HG03432 (cell line): ENCODE measurements at regions not wholly inside any gene's neighbourhood (a gene's known extent, or its start where the extent isn't known, plus 50 kb on each side); places are given as distances from the start of the nearest gene placed in this dataset.
"Not testable (repeated sequence)": the region's sequence is repeated elsewhere in the genome, so short reads cannot be mapped to it uniquely, and the experiment has no call there.

ENCODE experiments used
- ATAC-seq: cut with Tn5 transposase; IDR thresholded peaks from one replicate; pipeline ENCODE4 v1.9.1; 2021; ENCODE audit warnings: mild to moderate bottlenecking, moderate library complexity; ENCODE audit not compliant: unreplicated experiment

DNA sequence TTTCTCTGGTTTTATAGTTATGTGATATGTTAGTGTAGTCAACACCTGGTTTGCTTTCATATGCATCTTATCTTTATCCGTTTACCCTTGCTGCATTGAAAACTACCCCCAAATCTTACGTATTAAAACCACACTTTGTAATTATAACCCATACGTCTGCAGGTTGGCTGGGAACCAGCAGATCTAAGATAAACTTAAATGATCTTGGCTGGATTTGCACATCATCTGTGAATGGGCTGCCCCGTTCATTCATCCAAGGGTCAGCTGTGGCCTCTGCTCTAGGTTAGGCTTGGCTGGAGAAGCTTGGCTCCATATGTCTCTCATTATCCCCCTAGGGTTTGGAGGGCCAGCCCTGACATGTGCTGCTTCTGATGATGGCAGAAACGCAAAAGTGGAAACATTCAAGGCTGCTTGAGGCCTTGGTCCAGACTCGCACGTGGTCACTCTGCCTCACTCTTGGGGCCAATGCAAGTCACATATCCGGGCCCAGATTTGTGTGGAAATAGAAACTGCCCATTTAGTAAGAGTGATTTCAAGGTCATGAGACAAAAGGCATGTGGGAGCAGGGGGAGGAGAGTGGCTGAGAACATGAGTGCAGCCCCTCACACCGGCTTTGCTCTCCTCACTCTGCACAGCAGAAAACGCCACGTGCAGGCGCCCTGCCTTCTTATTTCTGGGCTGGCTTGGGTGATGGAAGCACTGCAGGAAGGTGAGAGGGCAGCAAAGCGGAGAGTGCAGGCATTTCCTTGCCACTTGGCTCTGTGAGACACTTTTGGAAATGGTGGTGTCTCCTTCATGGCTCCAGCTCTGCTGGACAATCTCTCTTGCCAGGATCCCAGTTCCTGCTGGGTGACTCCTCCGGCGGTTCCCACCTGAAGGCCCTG lies 553.8 kb downstream of the GLRX3 start:
- ATAC-seq = no peak

GRCh38 chr10:130691776-130692175 lies 555.6 kb downstream of the GLRX3 start:
- no peak for ATAC-seq

- no peak for ATAC-seq
These were observed 560.7 kb downstream of the GLRX3 start for GRCh38 chr10:130696870-130697269.

DNA sequence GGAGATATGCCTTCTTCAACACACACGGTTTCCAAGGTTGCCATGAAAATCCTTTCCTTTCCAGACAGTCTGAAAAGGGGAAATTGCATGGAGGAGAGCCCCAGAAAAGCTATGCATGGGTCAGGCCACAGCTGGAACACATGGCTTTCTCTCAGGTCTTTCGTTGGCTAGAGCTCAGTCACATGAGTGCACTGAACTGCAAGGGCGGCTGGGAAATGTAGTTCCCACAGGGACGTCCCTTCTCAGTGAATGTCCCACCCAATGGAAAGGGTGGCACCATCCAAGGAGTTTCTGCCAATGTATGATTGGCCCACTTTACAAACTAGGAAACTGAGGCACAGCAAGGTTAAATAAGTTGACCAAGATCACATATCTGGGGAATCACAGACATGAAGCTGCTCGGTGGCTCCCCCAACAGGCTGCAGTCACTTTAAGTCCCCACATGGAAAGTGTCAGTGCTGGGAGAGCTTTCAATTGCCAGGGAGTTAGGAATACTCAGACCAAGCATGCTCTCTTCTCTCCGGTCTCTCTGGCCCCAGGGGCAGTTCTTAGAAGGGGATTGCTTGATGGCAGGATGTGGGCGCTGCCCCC lies 571.3 kb downstream of the GLRX3 start:
- no peak for ATAC-seq

- no peak for ATAC-seq
These were observed 572.4 kb downstream of the GLRX3 start for GRCh38 chr10:130708465-130709070.

- no peak for ATAC-seq
These were observed 573.2 kb downstream of the GLRX3 start for GRCh38 chr10:130709415-130709814.

DNA sequence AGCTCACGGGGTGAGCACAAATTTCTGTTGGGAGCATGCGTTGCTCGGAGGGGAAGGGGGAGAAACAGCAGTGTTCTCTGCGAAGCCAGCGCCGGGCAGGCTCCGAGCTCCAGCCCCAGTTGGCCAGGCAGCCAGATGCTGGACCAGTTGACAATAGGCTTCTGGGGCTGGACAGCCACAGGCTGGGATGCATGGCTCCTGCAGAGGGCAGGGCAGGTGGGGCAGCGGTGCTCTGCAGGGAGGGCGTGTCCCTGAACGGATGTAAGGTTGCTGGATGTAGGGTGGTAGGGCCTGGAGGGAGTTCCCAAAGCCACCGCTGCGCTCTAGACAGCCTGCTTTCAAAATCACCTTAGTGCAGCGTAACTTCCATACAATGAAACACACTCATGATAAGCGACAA lies 574.9 kb downstream of the GLRX3 start:
- ATAC-seq = no peak

- ATAC-seq = no peak
These were observed 576.9 kb downstream of the GLRX3 start for GRCh38 chr10:130713135-130713534.

GRCh38 chr10:130713731-130714130 lies 577.5 kb downstream of the GLRX3 start:
- ATAC-seq = no peak

DNA sequence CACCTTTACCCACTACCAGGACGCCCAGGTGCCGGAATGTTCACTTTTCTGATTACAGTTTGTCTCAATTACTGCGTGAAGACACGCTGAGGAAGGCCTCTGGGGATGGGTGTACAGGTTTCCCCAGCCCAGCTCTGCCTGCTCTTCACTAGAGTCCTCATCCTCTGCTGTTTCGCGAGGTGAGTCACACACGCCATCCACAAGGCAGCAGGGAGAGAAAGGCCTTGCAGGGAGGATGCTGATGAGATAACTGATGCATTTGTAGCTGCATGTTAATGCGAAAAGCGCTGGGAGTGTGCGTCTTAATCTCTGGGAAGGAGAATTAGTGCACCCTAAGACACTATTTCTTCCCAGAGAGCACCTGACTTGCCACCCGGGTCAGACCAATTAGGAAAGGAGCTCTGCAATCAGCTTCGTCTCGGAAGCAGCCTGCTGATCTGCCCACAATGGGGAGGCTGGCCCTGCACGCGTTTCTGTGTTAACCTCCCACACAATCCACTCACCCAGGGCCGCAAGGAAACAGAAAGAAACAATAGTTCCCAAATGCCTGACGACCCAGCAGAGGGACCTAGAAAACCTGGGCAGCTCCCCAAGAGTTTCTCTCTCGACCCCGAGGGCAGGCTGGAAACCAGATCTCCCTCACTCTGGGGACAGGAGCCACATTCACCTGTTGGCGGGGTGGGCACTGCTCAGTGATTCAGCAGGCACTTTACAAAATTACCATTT lies 578.7 kb downstream of the GLRX3 start:
- no peak for ATAC-seq

GRCh38 chr10:130715686-130716670 lies 579.8 kb downstream of the GLRX3 start:
- no peak for ATAC-seq

GRCh38 chr10:130717083-130717482 lies 580.9 kb downstream of the GLRX3 start:
- ATAC-seq = no peak

- not testable (repeated sequence) for ATAC-seq
These were observed 582.7 kb downstream of the GLRX3 start for GRCh38 chr10:130718744-130719447.

DNA sequence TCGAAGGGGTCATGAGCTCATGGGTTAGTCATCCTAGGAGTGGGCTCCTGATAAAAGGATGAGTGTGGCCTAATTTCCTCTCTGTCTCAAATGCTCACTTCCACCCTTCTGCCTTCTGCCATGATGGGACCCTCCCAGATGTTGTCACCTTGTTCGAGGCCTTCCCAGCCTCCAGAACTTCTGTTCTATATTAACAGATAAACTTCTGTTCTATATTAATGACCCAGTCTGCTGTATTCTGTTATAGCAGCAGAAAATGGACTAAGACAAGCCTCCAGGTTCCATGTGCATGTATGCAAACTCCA lies 583.2 kb downstream of the GLRX3 start:
- no peak for ATAC-seq

DNA sequence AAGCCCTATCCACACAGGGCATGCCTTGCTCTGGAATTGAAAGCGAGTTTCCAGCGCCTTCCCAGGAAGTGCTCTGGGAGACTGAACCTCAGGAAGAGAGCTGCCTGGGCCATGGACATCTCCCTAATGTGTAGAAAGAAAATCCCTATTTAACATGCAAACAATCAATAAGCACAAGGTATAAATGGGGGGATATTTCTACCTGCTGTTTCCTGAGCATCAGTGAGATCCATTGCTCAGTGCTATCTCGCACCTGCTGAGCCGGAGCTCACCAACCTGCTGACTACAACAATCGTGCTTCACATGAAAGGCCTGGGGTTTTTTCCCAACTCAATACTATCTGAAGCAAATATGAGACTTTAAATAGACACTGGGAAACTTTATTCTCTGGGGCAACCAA lies 584.0 kb downstream of the GLRX3 start:
- ATAC-seq = no peak

DNA sequence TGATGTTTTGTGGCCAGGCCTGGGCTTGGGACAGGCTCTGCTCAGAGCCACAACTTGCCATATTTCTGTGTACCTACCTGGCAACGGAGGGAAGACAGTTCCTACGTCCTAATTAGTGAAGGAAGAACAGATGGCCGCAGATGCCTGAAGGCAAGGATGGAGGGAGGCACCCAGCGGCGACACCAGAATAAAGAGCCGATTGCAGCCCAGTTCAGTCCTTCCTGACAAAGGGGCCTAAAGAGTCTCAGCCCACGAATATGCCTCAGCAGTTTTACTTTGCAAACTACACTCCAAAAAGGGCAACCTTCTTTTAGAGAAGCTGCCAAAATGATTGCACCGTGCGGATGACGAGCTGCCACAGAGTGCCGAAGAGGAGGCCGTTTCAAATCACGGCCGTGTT lies 585.8 kb downstream of the GLRX3 start:
- ATAC-seq = no peak

GRCh38 chr10:130723704-130724103 lies 587.5 kb downstream of the GLRX3 start:
- no peak for ATAC-seq

- ATAC-seq = no peak
These were observed 586.0 kb downstream of the TCERG1L start for GRCh38 chr10:130725474-130725970.

DNA sequence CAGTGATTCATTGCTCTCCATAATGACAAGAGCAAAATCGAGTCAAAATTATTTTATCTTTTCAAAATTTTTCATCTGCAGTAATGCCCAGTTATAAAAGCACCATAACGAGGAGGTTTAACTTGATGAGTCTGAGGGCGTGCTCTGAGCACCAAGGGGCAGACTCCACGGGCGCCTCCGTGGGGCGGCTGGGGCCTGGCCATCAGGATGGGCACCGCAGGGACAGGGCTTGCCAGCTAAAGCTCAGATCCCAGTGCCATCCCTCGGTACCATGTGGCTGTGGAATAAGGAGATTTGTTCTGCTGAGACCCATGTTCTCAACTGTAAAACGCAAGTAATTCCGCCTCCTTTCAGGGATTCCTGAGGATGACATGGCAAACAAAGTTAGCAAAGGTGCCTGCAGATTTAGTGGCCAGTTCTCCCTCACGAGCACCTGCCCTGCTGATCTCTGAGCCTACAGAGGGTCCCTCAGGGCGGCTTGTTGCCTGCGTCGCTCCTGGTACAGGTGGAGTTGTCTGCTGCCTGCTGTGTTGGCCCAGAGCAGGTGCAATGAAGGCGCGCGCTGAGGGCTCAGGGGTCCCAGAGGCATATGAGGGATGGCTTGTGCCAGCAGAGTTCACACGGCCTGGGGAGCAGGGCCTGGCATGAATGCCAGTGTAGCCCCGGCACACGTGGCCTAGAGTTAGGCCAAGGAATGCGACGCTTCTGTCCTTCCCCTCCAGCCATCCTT lies 584.4 kb downstream of the TCERG1L start:
- ATAC-seq = no peak
